Osteoblast (primary cell): ENCODE measurements at regions not wholly inside any gene's neighbourhood (a gene's known extent, or its start where the extent isn't known, plus 50 kb on each side); places are given as distances from the start of the nearest gene placed in this dataset.
"Not testable (repeated sequence)": the region's sequence is repeated elsewhere in the genome, so short reads cannot be mapped to it uniquely, and the experiment has no call there.

ENCODE experiments used
- DNase-seq: peaks from one replicate; pipeline ENCODE4 v3.0.0; 2011; ENCODE audit warnings: low spot score, mixed read lengths; ENCODE audit not compliant: insufficient read length; ENCODE audit errors: missing footprints
- H2AFZ ChIP-seq: 2 replicates; pipeline ENCODE4 v1.6.0; 2011; ENCODE audit warnings: mild to moderate bottlenecking, low read length
- H3K27ac ChIP-seq: 2 replicates; pipeline ENCODE4 v1.5.1; 2011; ENCODE audit warnings: mild to moderate bottlenecking, low read depth, low read length, moderate library complexity
- H3K27me3 ChIP-seq: 2 replicates; pipeline ENCODE4 v1.6.0; 2012; ENCODE audit warnings: mild to moderate bottlenecking, control low read depth, inconsistent platforms, low read length, moderate library complexity; ENCODE audit not compliant: insufficient read depth
- H3K36me3 ChIP-seq: 2 replicates; pipeline ENCODE4 v1.5.1; 2011; ENCODE audit warnings: mild to moderate bottlenecking, low read length, control low read depth, moderate library complexity; ENCODE audit not compliant: insufficient read depth
- H3K4me1 ChIP-seq: 2 replicates; pipeline ENCODE4 v1.5.1; 2011; ENCODE audit warnings: mild to moderate bottlenecking, low read length, control low read depth, moderate library complexity; ENCODE audit not compliant: insufficient read depth
- H3K4me2 ChIP-seq: 2 replicates; pipeline ENCODE4 v1.6.0; 2011; ENCODE audit warnings: mild to moderate bottlenecking, low read length; ENCODE audit not compliant: insufficient read depth
- H3K4me3 ChIP-seq: fragments of 200-600 bp; sonication (generic); 3 replicates; pipeline ENCODE4 v1.5.1; 2012; ENCODE audit warnings: mild to moderate bottlenecking, low read length, inconsistent platforms; ENCODE audit not compliant: insufficient read depth
- H3K79me2 ChIP-seq: 2 replicates; pipeline ENCODE4 v1.6.0; 2012; ENCODE audit warnings: mild to moderate bottlenecking, low read length, control low read depth, inconsistent platforms; ENCODE audit not compliant: insufficient read depth
- H3K9me3 ChIP-seq: 2 replicates; pipeline ENCODE4 v1.5.1; 2011; ENCODE audit warnings: low read depth, low read length, control low read depth
- H4K20me1 ChIP-seq: 2 replicates; pipeline ENCODE4 v1.6.0; 2012; ENCODE audit warnings: mild to moderate bottlenecking, low read length, control low read depth; ENCODE audit not compliant: insufficient read depth
- CTCF ChIP-seq: IDR thresholded peaks from 2 replicates; pipeline ENCODE4 v1.5.1; 2011; ENCODE audit warnings: mild to moderate bottlenecking, low read depth, low read length, moderate library complexity; ENCODE audit errors: extremely low read depth

GRCh38 chr14:82689948-82690347 lies 1156.3 kb upstream of the SEL1L start:
- no peak overlapping the region for H2AFZ ChIP-seq
- no peaks in the 10 kb centered on the region for H3K79me2 ChIP-seq
- H3K27ac ChIP-seq: no peak overlapping the region
- H3K4me3 ChIP-seq: no peak overlapping the region
- H4K20me1 ChIP-seq: no peaks in the 10 kb centered on the region
- TF ChIP-seq CTCF: no peak
- H3K4me1 ChIP-seq: no peaks in the 10 kb centered on the region
- no peak overlapping the region for H3K4me2 ChIP-seq
- DNase-seq: no peak
- no peaks in the 10 kb centered on the region for H3K36me3 ChIP-seq
- no peaks in the 10 kb centered on the region for H3K27me3 ChIP-seq
- no peaks in the 10 kb centered on the region for H3K9me3 ChIP-seq

- not testable (repeated sequence) for H3K4me1 ChIP-seq, H3K79me2 ChIP-seq, DNase-seq, H4K20me1 ChIP-seq, H3K27me3 ChIP-seq, H3K9me3 ChIP-seq, H3K4me3 ChIP-seq, H2AFZ ChIP-seq, H3K4me2 ChIP-seq, H3K36me3 ChIP-seq, H3K27ac ChIP-seq
These were observed 1157.5 kb upstream of the SEL1L start for GRCh38 chr14:82691191-82691590.

- no peaks in the 10 kb centered on the region for H3K27me3 ChIP-seq
- no peak for DNase-seq
- no peak overlapping the region for H3K4me2 ChIP-seq
- H3K79me2 ChIP-seq: no peaks in the 10 kb centered on the region
- TF ChIP-seq CTCF: no peak
- H3K27ac ChIP-seq: no peak overlapping the region
- H3K9me3 ChIP-seq: no peaks in the 10 kb centered on the region
- H3K4me1 ChIP-seq: no peaks in the 10 kb centered on the region
- H4K20me1 ChIP-seq: no peaks in the 10 kb centered on the region
- no peak overlapping the region for H2AFZ ChIP-seq
- no peaks in the 10 kb centered on the region for H3K36me3 ChIP-seq
- no peak overlapping the region for H3K4me3 ChIP-seq
These were observed 1161.2 kb upstream of the SEL1L start for GRCh38 chr14:82694820-82695219.

- H3K9me3 ChIP-seq: peaks cover 3% of the 10 kb centered on the region
- no peak for TF ChIP-seq CTCF
- no peaks in the 10 kb centered on the region for H4K20me1 ChIP-seq
These were observed 1170.6 kb upstream of the SEL1L start for GRCh38 chr14:82704218-82704617.

More at GRCh38 chr14:82704218-82704617, 1170.6 kb upstream of the SEL1L start:
- Histone ChIP-seq H3K4me3 (no peak overlapping the region), H3K27ac (no peak overlapping the region), H3K4me2 (no peak overlapping the region), H3K79me2 (no peaks in the 10 kb centered on the region), H2AFZ (no peak overlapping the region), H3K36me3 (no peaks in the 10 kb centered on the region), H3K4me1 (no peaks in the 10 kb centered on the region), H3K27me3 (no peaks in the 10 kb centered on the region)
- no peak for DNase-seq
